Posterior cingulate gyrus (tissue), 11 donors: ENCODE measurements at regions not wholly inside any gene's neighbourhood (a gene's known extent, or its start where the extent isn't known, plus 50 kb on each side); places are given as distances from the start of the nearest gene placed in this dataset.
A peak's percentile ranks its signal among the peaks of the same experiment; 100 is the strongest.
"Not testable (repeated sequence)": the region's sequence is repeated elsewhere in the genome, so short reads cannot be mapped to it uniquely, and the experiment has no call there.

Experiments
- DNase-seq, 10 donors: peaks; one replicate each; pipeline versions ENCODE4 v3.0.0 to v3.0.0-alpha.2; 2020 to 2021; ENCODE audit warnings: mixed read lengths in 3 of 10
- intact Hi-C: fragments of 100-400 bp; cut with DNase I; formaldehyde crosslinking; loops from one replicate; pipeline ENCODE4 v1.15.1; 2023

DNA sequence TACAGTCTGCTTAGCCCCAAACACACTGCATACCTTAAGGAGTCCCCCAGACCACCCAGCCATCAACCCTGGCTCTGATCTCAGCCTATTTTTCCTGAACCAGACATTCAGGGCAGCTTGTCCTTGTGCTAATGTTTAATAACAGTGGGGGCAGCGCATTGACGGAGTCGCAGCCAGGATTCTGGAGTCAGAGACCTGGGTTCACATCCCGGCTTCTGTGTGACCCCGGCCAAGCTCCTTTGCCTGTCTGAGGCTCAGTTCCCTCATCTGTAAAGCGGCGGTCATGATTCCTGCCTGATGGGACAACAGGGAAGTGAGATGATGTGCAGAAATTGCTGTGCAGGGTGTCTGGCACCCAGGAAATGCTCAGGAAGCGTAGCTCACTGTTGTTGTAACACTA lies 63.1 kb downstream of the MATN1 start:
- peak in 4 of 10 donors; percentile 2 to 46 (median 38) for DNase-seq
- intact Hi-C loops, result no loop called here

DNA sequence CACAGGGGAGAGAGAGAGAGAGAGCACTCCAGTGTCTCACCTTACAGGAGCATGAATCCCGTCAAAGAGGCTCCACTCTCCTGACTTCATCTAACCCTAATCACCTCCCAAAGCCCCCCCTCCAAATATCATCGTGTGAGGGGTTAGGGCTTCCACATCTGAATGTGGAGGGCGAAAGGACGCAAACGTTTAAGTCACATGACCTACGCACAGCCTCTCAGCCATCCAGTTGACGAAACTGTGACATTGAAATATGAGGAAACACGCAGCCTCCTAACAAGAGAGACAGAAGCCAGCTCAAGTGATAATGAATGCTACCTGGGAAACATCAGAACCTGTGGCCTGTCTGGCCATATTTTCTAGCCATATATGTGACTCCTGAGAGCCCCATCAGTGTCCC lies 63.7 kb downstream of the MATN1 start:
- intact Hi-C loops, result no loop called here
- peak in 3 of 10 donors; percentile 4 to 54 (median 9) for DNase-seq

- intact Hi-C loops, result not testable (repeated sequence)
- peak in 4 of 10 donors; percentile 5 to 49 (median 20) for DNase-seq
Observed at GRCh38 chr1:30658375-30658774, 65.0 kb downstream of the MATN1 start.

GRCh38 chr1:30658014-30658336 lies 65.4 kb downstream of the MATN1 start:
- intact Hi-C loops, result no loop called here
- DNase-seq, result peak in 2 of 10 donors; percentile 8 to 76

- DNase-seq, result peak in 3 of 10 donors; percentile 57 to 80 (median 59)
- intact Hi-C loops, result no loop called here
Observed at GRCh38 chr1:30657131-30658013, 66.0 kb downstream of the MATN1 start.

- intact Hi-C loops, result no loop called here
- DNase-seq, result peak in 3 of 10 donors; percentile 47 to 54 (median 52)
Observed at GRCh38 chr1:30656171-30656940, 67.0 kb downstream of the MATN1 start.

- DNase-seq, result peak in 3 of 10 donors; percentile 24 to 54 (median 46)
- intact Hi-C loops, result no loop called here
Observed at GRCh38 chr1:30655672-30656071, 67.7 kb downstream of the MATN1 start.

DNA sequence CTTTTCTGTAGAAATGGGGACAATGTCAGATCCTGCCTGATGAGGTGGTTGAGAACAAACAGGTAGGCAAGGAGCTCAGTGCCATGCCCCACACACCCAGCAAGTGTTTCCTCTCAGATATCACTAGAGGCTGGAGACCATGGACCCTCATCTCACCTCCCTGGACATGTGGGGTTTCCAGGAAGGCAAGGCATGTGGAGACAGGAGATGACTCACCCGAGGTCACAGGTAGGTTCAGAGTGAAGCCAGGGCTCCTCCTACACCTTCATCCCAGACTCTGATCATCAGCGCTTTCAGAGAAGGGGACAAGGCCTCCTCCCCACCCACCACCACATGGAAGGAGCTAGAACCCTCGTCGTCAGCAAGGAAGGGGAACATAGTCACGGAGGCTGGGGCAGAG lies 69.2 kb downstream of the MATN1 start:
- intact Hi-C loops, result no loop called here

GRCh38 chr1:30652152-30652841 lies 71.1 kb downstream of the MATN1 start:
- DNase-seq, result peak in 3 of 10 donors; percentile 42 to 72 (median 70)
- intact Hi-C loops, result no loop called here

More for the DNA sequence above, 69.2 kb downstream of the MATN1 start:
- peak in 3 of 10 donors; percentile 16 to 35 (median 30) for DNase-seq

DNA sequence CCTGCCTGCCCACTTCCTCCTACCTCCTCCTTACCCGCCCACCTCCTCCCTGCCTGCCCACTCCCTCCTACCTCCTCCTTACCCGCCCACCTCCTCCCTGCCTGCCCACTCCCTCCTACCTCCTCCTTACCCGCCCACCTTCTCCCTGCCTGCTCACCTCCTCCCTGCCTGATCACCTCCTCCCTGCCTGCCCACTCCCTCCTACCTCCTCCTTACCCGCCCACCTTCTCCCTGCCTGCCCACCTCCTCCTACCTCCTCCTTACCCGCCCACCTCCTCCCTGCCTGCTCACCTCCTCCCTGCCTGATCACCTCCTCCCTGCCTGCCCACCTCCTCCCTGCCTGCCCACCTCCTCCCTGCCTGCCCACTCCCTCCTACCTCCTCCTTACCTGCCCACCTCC lies 72.0 kb downstream of the MATN1 start:
- DNase-seq, result peak in 2 of 10 donors; percentile 18 to 46
- intact Hi-C loops, result not testable (repeated sequence)

GRCh38 chr1:30650968-30651320 lies 72.4 kb downstream of the MATN1 start:
- peak in 2 of 10 donors; percentile 21 to 76 for DNase-seq
- intact Hi-C loops, result no loop called here

GRCh38 chr1:30650038-30650967 lies 73.1 kb downstream of the MATN1 start:
- intact Hi-C loops, result no loop called here
- DNase-seq, result peak in 2 of 10 donors; percentile 6 to 53

- DNase-seq, result peak in 1 of 10 donors; percentile 75
- intact Hi-C loops, result no loop called here
Observed at GRCh38 chr1:30649321-30649991, 73.9 kb downstream of the MATN1 start.

DNA sequence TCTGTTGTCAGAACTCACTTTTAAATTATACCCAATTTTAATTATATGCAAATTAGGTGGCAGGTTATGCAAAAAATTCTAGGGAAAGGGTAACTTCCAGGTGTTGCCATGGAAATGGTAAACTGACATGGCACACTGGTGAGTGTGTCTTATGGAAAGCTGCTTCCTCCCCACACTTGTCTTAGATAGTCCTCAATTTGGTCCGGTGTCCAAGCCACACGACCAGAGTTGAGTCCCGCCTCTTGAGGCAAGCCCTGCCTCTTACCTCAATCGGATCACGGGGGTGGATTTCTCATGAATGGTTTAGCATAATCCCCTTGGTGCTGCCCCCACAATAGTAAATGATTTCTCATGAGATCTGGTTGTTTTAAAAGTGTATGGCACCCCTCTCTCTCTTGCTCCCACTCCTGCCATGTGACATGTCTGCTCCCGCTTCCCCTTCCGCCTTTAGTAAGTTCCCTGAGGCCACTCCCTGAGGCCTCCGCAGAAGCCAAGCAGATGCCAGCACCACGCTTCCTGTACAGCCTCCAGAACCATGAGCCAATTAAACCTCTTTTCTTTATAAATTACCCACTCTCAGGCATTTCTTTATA lies 74.9 kb downstream of the MATN1 start:
- peak in 1 of 10 donors; percentile 11 for DNase-seq
- intact Hi-C loops, result no loop called here

DNA sequence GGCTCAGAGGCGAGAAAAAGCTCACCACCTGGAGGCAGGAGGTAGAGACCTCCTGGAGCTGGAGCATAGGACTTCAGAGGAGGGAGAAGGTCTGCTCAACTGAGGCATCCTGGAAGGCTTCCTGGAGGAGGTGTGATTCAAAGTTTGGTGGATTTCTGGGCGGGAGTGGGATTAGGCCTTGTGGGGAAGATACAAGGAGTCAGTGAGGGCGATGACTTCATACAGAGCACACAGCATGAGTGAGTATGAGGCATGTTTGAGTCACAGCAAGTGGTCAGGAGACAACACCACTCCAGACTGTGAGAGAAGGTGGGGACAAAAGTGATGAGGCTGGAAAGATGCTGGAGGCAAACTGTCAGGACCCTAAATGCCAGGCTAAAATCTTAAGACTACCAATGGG lies 77.6 kb downstream of the MATN1 start:
- no peak for DNase-seq
- intact Hi-C loops, result no loop called here

- peak in 2 of 10 donors; percentile 27 to 42 for DNase-seq
Observed at GRCh38 chr1:30642391-30643120, 80.8 kb downstream of the MATN1 start.

GRCh38 chr1:30641572-30642353 lies 81.6 kb downstream of the MATN1 start:
- intact Hi-C loops, result no loop called here
- peak in 2 of 10 donors; percentile 65 to 67 for DNase-seq

More at GRCh38 chr1:30642391-30643120, 80.8 kb downstream of the MATN1 start:
- intact Hi-C loops, result no loop called here
